ENCODE measurements at regions not wholly inside any gene's neighbourhood (a gene's known extent, or its start where the extent isn't known, plus 50 kb on each side); places are given as distances from the start of the nearest gene placed in this dataset.
"Not testable (repeated sequence)": the region's sequence is repeated elsewhere in the genome, so short reads cannot be mapped to it uniquely, and the experiment has no call there.

GRCh38 chr1:148357037-148357436 lies 126.1 kb downstream of the PPIAL4G start:
- DNase-seq (ENCODE audit: low spot score): no peak

GRCh38 chr1:148355976-148356375 lies 127.1 kb downstream of the PPIAL4G start:
- DNase-seq (ENCODE audit: low spot score): no peak

DNA sequence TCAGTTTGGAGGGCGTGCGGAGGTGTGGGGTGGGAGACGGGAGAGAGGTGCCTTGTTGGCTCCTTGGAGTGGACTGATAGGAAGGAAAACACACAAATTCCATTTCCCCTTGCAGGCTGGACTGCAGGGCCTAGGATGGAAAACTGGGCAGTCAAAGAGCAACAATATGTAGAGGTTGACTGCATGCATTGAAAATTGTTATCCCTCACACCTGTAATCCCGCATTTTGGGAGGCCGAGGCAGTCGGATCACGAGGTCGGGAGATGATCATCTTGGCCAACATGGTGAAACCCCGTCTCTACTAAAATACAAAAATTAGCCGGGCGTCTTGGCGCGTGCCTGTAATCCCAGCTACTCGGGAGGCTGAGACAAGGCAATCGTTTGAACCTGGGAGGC lies 128.2 kb downstream of the PPIAL4G start:
- no peak for DNase-seq (ENCODE audit: low spot score)

- DNase-seq (ENCODE audit: low spot score): no peak
These were observed 128.7 kb downstream of the PPIAL4G start for GRCh38 chr1:148354284-148354912.

GRCh38 chr1:148353461-148354283 lies 129.4 kb downstream of the PPIAL4G start:
- DNase-seq (ENCODE audit: low spot score): no peak

- DNase-seq (ENCODE audit: low spot score): no peak
These were observed 130.5 kb downstream of the PPIAL4G start for GRCh38 chr1:148352470-148353053.

DNA sequence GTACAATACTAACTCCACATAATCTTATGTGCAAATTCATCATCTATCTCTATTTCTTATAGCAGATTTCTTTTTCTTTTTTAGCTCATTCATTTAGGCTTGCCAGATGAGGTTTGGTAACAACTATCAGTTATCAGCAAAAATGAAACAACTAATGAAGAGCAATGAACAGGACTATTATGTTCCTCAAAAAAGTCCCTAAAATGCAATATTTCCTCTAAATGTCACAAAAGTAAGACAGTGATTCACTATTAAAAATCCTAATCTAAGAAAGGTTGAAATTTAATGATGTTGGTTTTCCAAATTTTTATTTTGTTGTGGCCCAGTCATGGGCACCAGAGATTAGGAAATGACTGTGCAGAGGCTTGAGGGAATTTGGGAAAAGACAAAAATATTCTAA lies 135.3 kb downstream of the PPIAL4G start:
- DNase-seq (ENCODE audit: low spot score): no peak

- peak; percentile 62 for DNase-seq (ENCODE audit: low spot score)
These were observed 137.4 kb downstream of the PPIAL4G start for GRCh38 chr1:148345659-148346151.

- not testable (repeated sequence) for DNase-seq (ENCODE audit: low spot score)
These were observed 138.5 kb downstream of the PPIAL4G start for GRCh38 chr1:148344651-148345050.

DNA sequence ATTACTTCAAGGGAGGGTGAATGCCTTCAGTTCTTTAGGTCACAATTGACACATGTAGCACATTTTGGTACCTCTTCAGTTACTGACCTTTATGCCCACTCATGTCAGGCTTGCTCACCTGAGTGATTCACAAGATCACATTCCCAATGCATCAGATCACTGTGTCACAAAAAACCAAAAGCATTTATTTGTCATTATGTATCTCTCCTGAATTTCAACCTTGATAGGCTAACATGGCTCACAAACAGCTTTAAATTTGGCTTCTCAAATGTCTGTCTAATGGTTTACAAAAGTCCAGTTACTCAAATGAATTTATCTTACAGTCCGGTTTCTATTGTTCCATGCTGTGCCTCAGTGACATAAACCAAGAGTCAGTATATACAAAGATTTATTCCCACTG lies 141.4 kb downstream of the PPIAL4G start:
- not testable (repeated sequence) for DNase-seq (ENCODE audit: low spot score)

DNA sequence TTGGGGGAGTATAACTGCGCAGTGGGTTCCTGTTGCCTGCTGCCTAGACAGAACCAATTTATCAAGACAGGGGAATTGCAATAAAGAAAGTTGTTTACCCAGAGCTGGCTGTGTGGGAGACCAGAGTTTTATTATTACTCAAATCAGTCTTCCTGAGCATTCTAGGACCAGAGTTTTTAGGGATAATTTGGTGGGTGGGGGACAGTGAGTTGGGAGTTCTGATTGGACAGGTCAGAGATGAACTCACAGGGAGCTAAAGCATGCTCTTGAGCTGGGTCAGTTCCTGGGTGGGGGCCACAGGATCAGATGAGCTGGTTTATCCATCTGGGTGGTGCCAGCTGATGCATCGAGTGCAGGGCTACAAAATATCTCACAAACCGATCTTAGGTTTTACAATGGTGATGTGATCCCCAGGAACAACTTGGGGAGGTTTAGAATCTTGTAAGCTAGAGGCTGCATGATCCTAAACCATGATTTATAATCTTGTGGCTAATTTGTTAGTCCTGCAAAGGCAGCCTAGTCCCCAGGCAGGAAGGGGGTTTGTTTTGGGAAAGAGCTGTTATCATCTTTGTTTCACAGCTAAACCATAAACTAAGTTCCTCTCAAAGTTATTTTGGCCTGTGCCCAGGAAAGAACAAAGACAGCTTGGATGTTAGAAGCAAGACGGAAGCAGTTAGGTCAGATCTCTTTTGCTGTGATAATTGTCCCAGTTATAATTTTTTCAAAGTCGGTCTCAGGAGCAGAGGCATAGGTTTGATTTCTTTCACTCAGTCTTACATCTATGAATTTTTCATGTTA lies 146.8 kb downstream of the PPIAL4G start:
- not testable (repeated sequence) for DNase-seq (ENCODE audit: low spot score)

DNA sequence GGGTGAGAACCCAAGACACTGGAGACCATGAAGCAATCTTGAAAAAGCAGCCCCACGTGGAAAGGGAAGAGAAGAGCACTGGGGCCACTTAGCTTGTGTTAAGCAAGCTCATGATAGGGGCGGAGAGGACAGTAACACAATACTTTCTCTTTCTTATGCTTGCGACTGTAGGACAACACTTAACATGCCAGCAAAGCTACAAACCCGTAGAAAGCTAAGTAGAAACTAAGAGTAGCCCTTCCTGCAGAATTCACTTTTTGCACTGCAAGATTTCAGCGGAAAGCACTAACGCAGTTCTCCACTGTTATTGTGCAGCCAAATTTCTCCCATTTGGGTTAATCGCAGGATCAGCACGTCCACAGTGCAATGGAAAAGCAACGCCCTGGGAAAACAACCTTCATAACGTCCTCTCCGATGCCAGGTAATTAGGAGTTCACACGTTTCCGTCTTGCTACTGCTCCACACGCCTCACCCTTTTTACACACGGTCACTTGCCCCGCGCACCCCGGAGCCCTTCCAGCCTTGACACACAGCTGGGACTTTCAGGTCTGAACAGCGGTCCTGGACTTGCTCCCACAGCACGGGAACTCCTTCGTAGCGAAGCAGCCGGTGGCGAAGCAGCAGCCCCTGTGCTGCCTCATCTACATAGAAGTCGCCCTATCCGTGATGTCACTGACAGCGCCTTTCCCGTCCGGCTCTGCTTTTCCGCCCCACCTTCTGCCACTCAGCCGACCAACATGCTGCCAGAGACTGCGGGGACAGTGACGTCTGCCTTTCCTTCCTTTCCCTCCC lies 148.6 kb downstream of the PPIAL4G start:
- peak; percentile 98 for DNase-seq (ENCODE audit: low spot score)

DNA sequence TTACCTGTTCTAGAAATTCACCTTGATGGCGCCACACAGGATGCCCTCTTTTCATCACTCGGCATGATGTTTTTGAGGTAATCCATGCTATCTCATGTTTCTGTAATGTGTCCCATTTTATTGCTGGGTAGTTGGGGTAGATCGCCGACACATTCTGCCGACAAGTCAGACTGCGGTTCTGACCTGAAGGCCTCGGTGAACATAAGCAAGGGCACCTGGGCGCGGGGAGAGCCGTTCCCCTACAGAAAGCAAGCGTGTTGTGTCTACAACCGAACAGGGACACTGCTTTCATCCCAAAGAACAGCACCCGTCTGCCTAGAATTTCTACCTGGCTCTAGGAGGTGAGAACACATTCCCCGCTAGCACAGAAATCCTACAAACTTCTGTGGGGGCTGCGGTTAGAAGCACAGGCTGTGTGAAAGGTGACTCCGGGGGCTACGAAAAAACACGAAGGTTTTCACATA lies 149.2 kb downstream of the PPIAL4G start:
- no peak for DNase-seq (ENCODE audit: low spot score)

- DNase-seq (ENCODE audit: low spot score): no peak
These were observed 154.2 kb downstream of the PPIAL4G start for GRCh38 chr1:148328884-148329283.

DNA sequence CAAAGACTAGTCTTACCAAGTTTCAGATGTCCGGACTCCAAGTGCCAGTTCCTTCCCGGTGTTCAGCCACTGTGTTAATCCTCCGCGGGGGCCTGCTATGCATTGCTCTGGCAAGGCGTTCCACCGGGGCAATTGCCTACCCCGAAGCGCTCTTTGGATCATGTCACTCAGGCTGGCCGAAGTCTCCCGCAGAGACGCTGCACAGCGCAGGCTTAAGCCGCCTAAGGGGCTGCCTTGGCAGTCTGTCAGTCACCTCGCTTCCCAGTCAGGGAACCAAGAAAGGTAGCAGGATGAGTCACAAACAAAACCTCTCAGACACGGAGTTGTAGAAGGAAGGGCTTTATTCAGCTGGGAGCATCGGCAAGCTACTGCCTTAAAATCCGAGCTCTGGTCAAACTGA lies 158.1 kb downstream of the PPIAL4G start:
- DNase-seq (ENCODE audit: low spot score): not testable (repeated sequence)

- not testable (repeated sequence) for DNase-seq (ENCODE audit: low spot score)
These were observed 158.6 kb downstream of the PPIAL4G start for GRCh38 chr1:148324465-148324864.

DNA sequence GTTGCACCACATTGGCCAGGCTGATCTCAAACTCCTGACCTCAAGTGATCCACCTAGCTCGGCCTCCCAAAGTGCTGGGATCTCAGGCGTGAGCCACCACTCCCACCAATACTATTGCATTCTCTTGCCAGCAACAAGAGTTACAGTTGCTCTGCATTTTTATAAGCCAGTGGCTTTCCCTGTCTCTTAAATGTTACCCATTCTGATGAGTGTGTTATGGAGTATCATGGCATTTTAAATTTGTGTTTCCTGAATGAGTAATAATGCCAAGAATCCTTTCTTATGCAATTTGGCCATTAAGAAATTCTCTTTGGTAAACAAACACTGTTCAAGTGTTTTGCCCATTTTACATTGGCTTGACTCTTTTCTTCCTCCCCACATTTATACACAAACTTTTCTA lies 163.0 kb downstream of the PPIAL4G start:
- DNase-seq (ENCODE audit: low spot score): not testable (repeated sequence)

- no peak for DNase-seq (ENCODE audit: low spot score)
These were observed 164.2 kb downstream of the PPIAL4G start for GRCh38 chr1:148318904-148319242.

- no peak for DNase-seq (ENCODE audit: low spot score)
These were observed 164.8 kb downstream of the PPIAL4G start for GRCh38 chr1:148318123-148318903.

GRCh38 chr1:148317288-148317985 lies 165.4 kb upstream of the NBPF11 start:
- DNase-seq (ENCODE audit: low spot score): no peak
